GM18873 (cell line): ENCODE measurements at regions not wholly inside any gene's neighbourhood (a gene's known extent, or its start where the extent isn't known, plus 50 kb on each side); places are given as distances from the start of the nearest gene placed in this dataset.

Experiments used
- ATAC-seq: cut with Tn5 transposase; IDR thresholded peaks from one replicate; pipeline ENCODE4 v1.9.1; 2021; ENCODE audit warnings: mild to moderate bottlenecking, moderate library complexity, moderate number of reproducible peaks; ENCODE audit not compliant: unreplicated experiment, low FRiP score

GRCh38 chr1:195045072-195045471, 1563.2 kb downstream of the KCNT2 start:
- ATAC-seq: no peak

- ATAC-seq: no peak
Observed at GRCh38 chr1:195030793-195031192, 1577.4 kb downstream of the KCNT2 start.

GRCh38 chr1:195026792-195027191, 1581.4 kb downstream of the KCNT2 start:
- ATAC-seq: no peak

GRCh38 chr1:195019385-195019784, 1588.9 kb downstream of the KCNT2 start:
- no peak for ATAC-seq

GRCh38 chr1:195012995-195013394, 1595.2 kb downstream of the KCNT2 start:
- no peak for ATAC-seq

- ATAC-seq: no peak
Observed at GRCh38 chr1:195005338-195005737, 1602.9 kb downstream of the KCNT2 start.

GRCh38 chr1:194990483-194990882, 1617.8 kb downstream of the KCNT2 start:
- no peak for ATAC-seq

- no peak for ATAC-seq
Observed at GRCh38 chr1:194975913-194976312, 1632.3 kb downstream of the KCNT2 start.

GRCh38 chr1:194968916-194969315, 1639.3 kb downstream of the KCNT2 start:
- no peak for ATAC-seq

GRCh38 chr1:194959795-194960194, 1648.4 kb downstream of the KCNT2 start:
- ATAC-seq: no peak

- ATAC-seq: no peak
Observed at GRCh38 chr1:194952171-194952570, 1656.1 kb downstream of the KCNT2 start.

GRCh38 chr1:194950584-194950983, 1657.7 kb downstream of the KCNT2 start:
- no peak for ATAC-seq

- ATAC-seq: no peak
Observed at GRCh38 chr1:194940336-194941030, 1667.8 kb downstream of the KCNT2 start.

- ATAC-seq: no peak
Observed at GRCh38 chr1:194935864-194936263, 1672.4 kb downstream of the KCNT2 start.

GRCh38 chr1:194931166-194931565, 1677.1 kb downstream of the KCNT2 start:
- ATAC-seq: no peak

GRCh38 chr1:194930132-194930531, 1678.1 kb downstream of the KCNT2 start:
- no peak for ATAC-seq

- no peak for ATAC-seq
Observed at GRCh38 chr1:194929357-194929756, 1678.9 kb downstream of the KCNT2 start.

- no peak for ATAC-seq
Observed at GRCh38 chr1:194919146-194919545, 1689.1 kb downstream of the KCNT2 start.

- no peak for ATAC-seq
Observed at GRCh38 chr1:194917769-194918168, 1690.5 kb downstream of the KCNT2 start.

GRCh38 chr1:194908643-194909042, 1699.6 kb downstream of the KCNT2 start:
- ATAC-seq: no peak

- no peak for ATAC-seq
Observed at GRCh38 chr1:194903524-194903923, 1704.7 kb downstream of the KCNT2 start.

GRCh38 chr1:194889310-194889709, 1702.9 kb upstream of the B3GALT2 start:
- ATAC-seq: no peak

- no peak for ATAC-seq
Observed at GRCh38 chr1:194870860-194871259, 1684.4 kb upstream of the B3GALT2 start.
